Loucy (cell line): ENCODE measurements at regions not wholly inside any gene's neighbourhood (a gene's known extent, or its start where the extent isn't known, plus 50 kb on each side); places are given as distances from the start of the nearest gene placed in this dataset.

ENCODE experiments used
- EZH2phosphoT487 ChIP-seq: fragments of 200-600 bp; IDR thresholded peaks from 2 replicates; pipeline ENCODE4 v1.6.1; 2018; ENCODE audit warnings: antibody characterized with exemption, mild to moderate bottlenecking, moderate library complexity, borderline replicate concordance
- TF ChIP-seq, protein P1 (sequence below): fragments of 200-600 bp; sonication (generic); conservative IDR thresholded peaks from 2 replicates; pipeline ENCODE4 v1.5.1; 2014; ENCODE audit warnings: mild to moderate bottlenecking, antibody characterized with exemption, low read length

DNA sequence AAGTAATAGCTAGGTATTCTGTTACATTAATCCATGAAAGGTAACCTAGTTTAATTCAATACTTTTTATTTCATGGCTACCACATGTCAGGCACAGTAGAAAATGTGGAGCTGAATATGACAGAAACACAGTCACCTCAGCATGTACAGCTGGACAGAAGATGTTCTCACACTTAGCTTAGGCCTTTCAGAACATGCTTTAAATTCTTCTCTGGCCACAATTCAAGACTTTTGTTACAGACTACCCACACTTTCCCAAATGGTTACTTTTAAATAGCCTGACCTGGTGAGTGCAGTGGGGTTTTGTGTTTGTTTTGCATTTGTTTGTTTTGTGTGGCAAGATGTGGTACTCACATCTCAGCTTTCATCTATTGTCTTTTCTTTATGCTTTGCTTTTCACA lies 1079.5 kb downstream of the IGSF11 start:
- TF ChIP-seq, protein P1, sequence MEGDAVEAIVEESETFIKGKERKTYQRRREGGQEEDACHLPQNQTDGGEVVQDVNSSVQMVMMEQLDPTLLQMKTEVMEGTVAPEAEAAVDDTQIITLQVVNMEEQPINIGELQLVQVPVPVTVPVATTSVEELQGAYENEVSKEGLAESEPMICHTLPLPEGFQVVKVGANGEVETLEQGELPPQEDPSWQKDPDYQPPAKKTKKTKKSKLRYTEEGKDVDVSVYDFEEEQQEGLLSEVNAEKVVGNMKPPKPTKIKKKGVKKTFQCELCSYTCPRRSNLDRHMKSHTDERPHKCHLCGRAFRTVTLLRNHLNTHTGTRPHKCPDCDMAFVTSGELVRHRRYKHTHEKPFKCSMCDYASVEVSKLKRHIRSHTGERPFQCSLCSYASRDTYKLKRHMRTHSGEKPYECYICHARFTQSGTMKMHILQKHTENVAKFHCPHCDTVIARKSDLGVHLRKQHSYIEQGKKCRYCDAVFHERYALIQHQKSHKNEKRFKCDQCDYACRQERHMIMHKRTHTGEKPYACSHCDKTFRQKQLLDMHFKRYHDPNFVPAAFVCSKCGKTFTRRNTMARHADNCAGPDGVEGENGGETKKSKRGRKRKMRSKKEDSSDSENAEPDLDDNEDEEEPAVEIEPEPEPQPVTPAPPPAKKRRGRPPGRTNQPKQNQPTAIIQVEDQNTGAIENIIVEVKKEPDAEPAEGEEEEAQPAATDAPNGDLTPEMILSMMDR, result no peak
- TF ChIP-seq EZH2phosphoT487, result no peak
